GM13977 (cell line): ENCODE measurements at regions not wholly inside any gene's neighbourhood (a gene's known extent, or its start where the extent isn't known, plus 50 kb on each side); places are given as distances from the start of the nearest gene placed in this dataset.

Source experiments
- DNase-seq: peaks from one replicate; pipeline ENCODE4 v3.0.0; 2012; ENCODE audit warnings: low spot score
- in situ Hi-C: fragments of 300-500 bp; cut with MboI; formaldehyde crosslinking; loops from one replicate; pipeline ENCODE4 v1.12.0; 2022; ENCODE audit warnings: low sequenced_read_pairs, low pct_unique_long_range_greater_than_20kb, mixed read lengths, inconsistent platforms; ENCODE audit not compliant: unreplicated experiment
- TF ChIP-seq, protein P1 (sequence below): IDR thresholded peaks from 2 replicates; pipeline ENCODE4 v1.5.1; 2012; ENCODE audit warnings: mild to moderate bottlenecking, control low read depth; ENCODE audit not compliant: insufficient read depth; ENCODE audit errors: extremely low read depth, missing control alignments

GRCh38 chr20:52869698-52870501 is 102.3 kb upstream of the TSHZ2 start:
- TF ChIP-seq, protein P1, sequence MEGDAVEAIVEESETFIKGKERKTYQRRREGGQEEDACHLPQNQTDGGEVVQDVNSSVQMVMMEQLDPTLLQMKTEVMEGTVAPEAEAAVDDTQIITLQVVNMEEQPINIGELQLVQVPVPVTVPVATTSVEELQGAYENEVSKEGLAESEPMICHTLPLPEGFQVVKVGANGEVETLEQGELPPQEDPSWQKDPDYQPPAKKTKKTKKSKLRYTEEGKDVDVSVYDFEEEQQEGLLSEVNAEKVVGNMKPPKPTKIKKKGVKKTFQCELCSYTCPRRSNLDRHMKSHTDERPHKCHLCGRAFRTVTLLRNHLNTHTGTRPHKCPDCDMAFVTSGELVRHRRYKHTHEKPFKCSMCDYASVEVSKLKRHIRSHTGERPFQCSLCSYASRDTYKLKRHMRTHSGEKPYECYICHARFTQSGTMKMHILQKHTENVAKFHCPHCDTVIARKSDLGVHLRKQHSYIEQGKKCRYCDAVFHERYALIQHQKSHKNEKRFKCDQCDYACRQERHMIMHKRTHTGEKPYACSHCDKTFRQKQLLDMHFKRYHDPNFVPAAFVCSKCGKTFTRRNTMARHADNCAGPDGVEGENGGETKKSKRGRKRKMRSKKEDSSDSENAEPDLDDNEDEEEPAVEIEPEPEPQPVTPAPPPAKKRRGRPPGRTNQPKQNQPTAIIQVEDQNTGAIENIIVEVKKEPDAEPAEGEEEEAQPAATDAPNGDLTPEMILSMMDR: no peak
- in situ Hi-C loops: no loop called here
- no peak for DNase-seq

GRCh38 chr20:52869276-52869675 is 102.9 kb upstream of the TSHZ2 start:
- TF ChIP-seq, protein P1: no peak
- DNase-seq: no peak
- in situ Hi-C loops: no loop called here

GRCh38 chr20:52867305-52867704 is 104.9 kb upstream of the TSHZ2 start:
- no peak for DNase-seq
- TF ChIP-seq, protein P1: no peak
- in situ Hi-C loops: no loop called here

DNA sequence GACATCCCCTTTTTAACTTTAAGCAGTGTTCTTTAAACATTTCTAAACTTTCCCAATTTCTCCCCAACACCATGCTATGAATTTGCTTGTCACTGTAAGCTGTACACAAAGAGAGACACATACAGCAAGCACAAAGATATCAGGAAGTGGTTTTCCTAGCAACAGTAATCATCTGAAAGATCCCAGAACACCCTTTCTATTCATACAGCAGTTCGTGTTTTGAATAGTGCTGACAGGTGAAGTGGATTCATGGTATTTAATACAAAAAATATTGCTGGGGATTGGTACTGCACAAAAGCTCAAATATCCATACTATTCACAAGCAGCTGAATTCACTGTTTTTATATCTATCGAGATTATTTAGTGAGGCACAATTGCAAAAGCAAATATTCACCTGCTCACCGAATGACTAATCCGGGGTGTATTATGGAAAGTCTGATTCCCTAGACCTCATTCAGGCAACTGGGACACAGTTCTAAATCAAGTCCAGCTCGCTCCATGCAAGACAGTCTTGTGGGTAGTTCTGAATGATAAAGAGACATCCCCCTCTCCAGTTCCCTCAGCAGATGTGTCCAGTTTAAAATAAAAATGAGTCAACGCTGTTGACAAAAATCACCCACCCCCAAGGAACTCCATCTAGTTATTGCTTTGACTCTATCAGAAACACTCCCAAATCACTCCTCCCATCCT is 107.1 kb upstream of the TSHZ2 start:
- in situ Hi-C loops: no loop called here
- DNase-seq: no peak
- TF ChIP-seq, protein P1: no peak

DNA sequence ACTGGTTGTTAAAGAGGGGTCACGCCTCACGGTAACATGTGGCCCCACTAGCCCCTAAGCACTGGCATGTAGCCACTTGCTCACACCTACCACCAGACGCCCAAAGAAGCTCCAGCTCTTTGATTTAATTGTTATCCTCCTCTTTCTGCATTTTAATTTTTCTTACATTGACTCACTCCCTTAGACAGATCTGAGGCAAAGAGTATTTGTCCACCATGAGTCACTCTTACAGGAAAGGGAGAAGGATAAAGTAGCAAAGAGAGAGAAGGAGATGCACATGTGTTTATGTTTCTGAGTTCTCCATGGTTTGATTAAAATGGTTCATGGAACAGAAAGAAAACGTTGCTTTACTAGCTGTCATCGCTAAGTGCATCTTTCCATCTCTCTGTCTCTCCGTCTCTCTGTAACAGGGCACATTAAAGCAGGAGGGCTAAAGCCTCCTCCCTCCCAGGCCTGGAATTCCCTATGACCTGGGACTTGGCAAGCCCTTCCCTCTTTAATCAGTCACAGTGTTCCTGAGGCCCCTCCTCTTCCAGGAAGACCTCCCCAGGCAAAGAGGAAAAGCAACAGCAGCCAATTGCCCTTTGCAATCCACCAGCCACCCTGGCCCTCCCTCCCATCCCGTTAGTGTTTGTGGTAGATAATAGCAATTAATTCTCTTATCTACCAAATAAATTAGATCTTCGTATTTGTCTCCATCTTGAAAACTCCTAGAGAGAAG is 112.8 kb upstream of the TSHZ2 start:
- in situ Hi-C loops: no loop called here
- TF ChIP-seq, protein P1: no peak
- no peak for DNase-seq

GRCh38 chr20:52852714-52853113 is 119.4 kb upstream of the TSHZ2 start:
- DNase-seq: no peak
- in situ Hi-C loops: no loop called here
- TF ChIP-seq, protein P1: no peak
